ENCODE measurements at regions not wholly inside any gene's neighbourhood (a gene's known extent, or its start where the extent isn't known, plus 50 kb on each side); places are given as distances from the start of the nearest gene placed in this dataset.
"Not testable (repeated sequence)": the region's sequence is repeated elsewhere in the genome, so short reads cannot be mapped to it uniquely, and the experiment has no call there.

DNA sequence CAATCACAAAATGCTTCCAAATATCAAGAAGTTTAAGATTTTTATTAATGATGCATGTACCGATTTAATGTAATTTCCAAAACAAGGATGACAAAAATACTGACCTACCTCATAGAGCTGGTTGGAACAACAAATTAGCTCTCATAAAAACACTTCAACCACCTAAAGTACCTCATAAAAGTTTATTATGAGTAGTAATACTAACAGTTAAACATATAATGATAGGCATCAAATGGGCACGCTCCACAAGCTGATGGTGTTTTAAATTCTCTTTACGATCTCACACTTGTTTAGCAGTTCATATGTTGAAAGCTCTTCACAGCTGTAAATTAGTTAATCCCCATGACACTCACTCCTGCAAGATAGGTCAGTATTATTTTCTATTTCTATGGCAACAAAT is 150.0 kb upstream of the KIF2A start:
- H3K27me3 ChIP-seq (ENCODE audit: control insufficient read depth, insufficient read depth, low read length): no peaks in the 10 kb centered on the region
- H3K27ac ChIP-seq (ENCODE audit: low read depth, low read length): no peak overlapping the region
- H3K4me3 ChIP-seq (ENCODE audit: low read depth, low read length): no peak overlapping the region
- peaks cover 12% of the 10 kb centered on the region; the same call in 1 of the 2 replicates for H3K9me3 ChIP-seq (ENCODE audit: control insufficient read depth, insufficient read depth, low read length)
- H3K36me3 ChIP-seq (ENCODE audit: control insufficient read depth, insufficient read depth, low read length): no peaks in the 10 kb centered on the region
- no peak overlapping the region for H3K9ac ChIP-seq (ENCODE audit: low read depth, low read length)
- no peaks in the 10 kb centered on the region for H3K4me1 ChIP-seq (ENCODE audit: control insufficient read depth, insufficient read depth, low read length)

DNA sequence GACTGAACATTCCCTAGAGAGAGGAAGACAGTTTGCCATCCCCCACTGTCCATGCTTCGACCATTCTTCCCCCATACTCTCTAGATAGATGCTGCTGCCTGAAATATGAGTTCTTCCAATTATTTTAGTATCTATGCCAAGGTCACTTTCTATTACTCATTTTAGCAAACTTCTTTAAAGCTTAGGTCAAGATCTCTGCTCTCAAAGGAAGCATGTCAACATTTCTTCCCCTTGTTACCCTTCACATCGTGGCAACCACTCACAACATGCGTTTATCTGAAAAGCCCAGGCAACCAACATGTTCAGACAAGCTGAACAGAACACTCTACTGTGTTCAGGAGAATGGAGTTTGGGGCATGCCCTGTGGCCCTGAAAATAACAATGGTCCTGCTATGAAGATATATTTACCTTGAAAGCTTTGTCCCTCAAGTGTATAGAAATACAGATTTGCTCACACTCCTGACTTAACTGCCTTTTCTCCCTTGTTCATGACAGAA is 138.4 kb upstream of the KIF2A start:
- Histone ChIP-seq H3K27me3 (ENCODE audit: control insufficient read depth, insufficient read depth, low read length) (no peaks in the 10 kb centered on the region), H3K9me3 (ENCODE audit: control insufficient read depth, insufficient read depth, low read length) (0 out of 2 replicates have a peak, but pooled peaks cover under 1% of the 10 kb centered on the region), H3K9ac (ENCODE audit: low read depth, low read length) (no peak overlapping the region), H3K4me3 (ENCODE audit: low read depth, low read length) (no peak overlapping the region), H3K36me3 (ENCODE audit: control insufficient read depth, insufficient read depth, low read length) (no peaks in the 10 kb centered on the region), H3K4me1 (ENCODE audit: control insufficient read depth, insufficient read depth, low read length) (no peaks in the 10 kb centered on the region), H3K27ac (ENCODE audit: low read depth, low read length) (no peak overlapping the region)

DNA sequence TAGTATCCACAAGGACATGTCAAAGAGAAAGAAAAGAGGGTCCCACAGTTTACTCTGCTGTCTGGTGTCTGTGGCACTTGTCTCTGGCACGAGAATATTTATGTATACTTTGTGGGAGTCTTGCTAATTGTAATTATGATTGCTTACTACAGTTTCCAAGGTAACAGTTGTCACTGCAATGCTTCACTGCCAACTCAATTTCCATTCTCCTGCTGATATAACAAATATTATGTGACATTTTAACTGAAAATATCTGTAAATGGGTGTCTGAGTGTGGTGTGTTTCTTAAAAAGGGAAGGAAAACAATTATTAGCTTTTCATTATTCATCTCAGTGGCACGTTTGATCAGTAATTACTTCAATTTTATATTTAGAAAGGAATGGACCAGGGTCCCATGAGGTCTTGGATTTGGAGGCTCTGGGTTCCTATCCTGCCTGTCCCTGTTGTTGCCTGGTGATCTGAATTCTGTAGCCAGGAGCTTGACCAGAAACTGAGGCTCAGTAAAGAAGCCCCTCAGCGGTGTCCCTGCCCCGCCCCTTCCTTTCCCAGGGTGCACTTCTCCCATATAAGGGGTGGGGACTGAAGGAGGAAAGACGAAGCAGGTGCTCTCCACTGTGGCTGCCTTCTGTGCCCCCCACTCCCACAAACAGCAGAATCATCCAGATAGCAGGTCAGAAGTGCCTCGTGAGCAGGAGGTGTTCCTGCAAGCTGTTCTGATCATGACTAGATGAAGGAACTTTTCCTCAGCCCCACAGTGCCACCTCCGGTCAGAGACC is 137.3 kb upstream of the KIF2A start:
- Histone ChIP-seq H3K36me3 (ENCODE audit: control insufficient read depth, insufficient read depth, low read length) (no peaks in the 10 kb centered on the region), H3K9me3 (ENCODE audit: control insufficient read depth, insufficient read depth, low read length) (no peaks in the 10 kb centered on the region), H3K4me1 (ENCODE audit: control insufficient read depth, insufficient read depth, low read length) (no peaks in the 10 kb centered on the region), H3K27ac (ENCODE audit: low read depth, low read length) (no peak overlapping the region), H3K4me3 (ENCODE audit: low read depth, low read length) (no peak overlapping the region), H3K27me3 (ENCODE audit: control insufficient read depth, insufficient read depth, low read length) (no peaks in the 10 kb centered on the region), H3K9ac (ENCODE audit: low read depth, low read length) (no peak overlapping the region)

DNA sequence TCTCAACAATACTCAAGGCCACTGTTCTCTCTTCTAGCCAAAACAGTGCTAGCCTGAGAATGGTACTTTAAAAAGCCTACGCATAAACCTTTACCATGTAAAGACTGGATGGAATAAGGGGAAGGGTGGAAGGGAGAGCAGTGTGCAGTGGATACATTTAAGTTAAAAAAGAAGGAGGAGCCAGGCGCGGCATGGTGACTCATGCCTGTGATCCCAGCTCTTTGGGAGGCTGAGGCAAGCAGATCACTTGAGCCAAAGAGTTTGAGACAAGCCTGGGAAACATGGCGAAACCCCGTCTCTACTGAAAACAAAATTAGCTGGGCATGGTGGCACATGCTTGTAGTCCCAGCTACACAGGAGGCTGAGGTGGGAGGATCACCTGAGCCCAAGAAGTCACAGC is 127.7 kb upstream of the KIF2A start:
- H3K27me3 ChIP-seq (ENCODE audit: control insufficient read depth, insufficient read depth, low read length): no peaks in the 10 kb centered on the region

DNA sequence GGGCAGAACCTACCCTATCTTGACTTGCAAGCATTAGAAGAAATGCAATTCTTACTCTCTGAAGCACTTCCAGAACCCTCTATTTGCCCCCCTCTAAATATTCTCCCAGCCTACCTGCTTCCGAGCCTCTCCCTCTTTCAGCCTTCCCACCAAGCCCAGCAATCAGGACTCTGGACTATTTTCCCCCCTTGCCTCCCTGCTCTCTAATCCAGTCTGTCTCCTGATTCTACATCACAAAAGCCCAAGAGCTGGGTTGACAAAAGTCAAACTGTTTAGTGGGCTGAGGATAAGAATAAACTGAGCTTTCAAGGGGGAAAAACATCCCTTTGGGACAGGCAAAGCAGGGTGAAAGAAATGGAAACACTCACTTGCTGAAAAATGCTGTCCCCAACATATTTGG is 123.2 kb upstream of the KIF2A start:
- Histone ChIP-seq H3K9ac (ENCODE audit: low read depth, low read length) (no peak overlapping the region), H3K4me3 (ENCODE audit: low read depth, low read length) (no peak overlapping the region), H3K4me1 (ENCODE audit: control insufficient read depth, insufficient read depth, low read length) (peaks cover 6% of the 10 kb centered on the region; the same call in 1 of the 2 replicates), H3K36me3 (ENCODE audit: control insufficient read depth, insufficient read depth, low read length) (no peaks in the 10 kb centered on the region), H3K27me3 (ENCODE audit: control insufficient read depth, insufficient read depth, low read length) (no peaks in the 10 kb centered on the region), H3K27ac (ENCODE audit: low read depth, low read length) (no peak overlapping the region), H3K9me3 (ENCODE audit: control insufficient read depth, insufficient read depth, low read length) (no peaks in the 10 kb centered on the region)

More for the DNA sequence above, 127.7 kb upstream of the KIF2A start:
- no peaks in the 10 kb centered on the region for H3K9me3 ChIP-seq (ENCODE audit: control insufficient read depth, insufficient read depth, low read length)
- peaks cover 6% of the 10 kb centered on the region; the same call in 1 of the 2 replicates for H3K4me1 ChIP-seq (ENCODE audit: control insufficient read depth, insufficient read depth, low read length)
- H3K4me3 ChIP-seq (ENCODE audit: low read depth, low read length): no peak overlapping the region
- H3K27ac ChIP-seq (ENCODE audit: low read depth, low read length): no peak overlapping the region
- no peak overlapping the region for H3K9ac ChIP-seq (ENCODE audit: low read depth, low read length)
- H3K36me3 ChIP-seq (ENCODE audit: control insufficient read depth, insufficient read depth, low read length): no peaks in the 10 kb centered on the region

DNA sequence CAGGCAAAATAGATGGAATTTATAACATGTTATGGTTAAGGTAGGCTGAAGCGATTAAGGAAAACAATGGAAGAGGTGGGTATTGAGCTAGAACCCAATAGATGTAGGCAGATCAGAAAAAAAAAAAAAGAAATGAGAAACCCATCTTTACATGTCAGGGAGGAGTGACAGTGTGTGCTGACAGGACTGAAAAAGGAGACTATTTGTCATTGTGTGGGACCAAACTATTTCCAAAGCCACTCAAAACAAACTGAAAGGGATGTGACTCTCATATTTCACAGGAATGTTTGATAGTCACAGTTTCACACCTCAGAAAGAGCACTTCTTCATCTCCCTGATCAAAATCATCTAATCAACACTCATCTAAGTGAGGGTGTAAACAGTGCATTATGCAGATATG is 122.3 kb upstream of the KIF2A start:
- Histone ChIP-seq H3K36me3 (ENCODE audit: control insufficient read depth, insufficient read depth, low read length) (no peaks in the 10 kb centered on the region), H3K9me3 (ENCODE audit: control insufficient read depth, insufficient read depth, low read length) (no peaks in the 10 kb centered on the region), H3K27me3 (ENCODE audit: control insufficient read depth, insufficient read depth, low read length) (no peaks in the 10 kb centered on the region), H3K27ac (ENCODE audit: low read depth, low read length) (no peak overlapping the region), H3K4me1 (ENCODE audit: control insufficient read depth, insufficient read depth, low read length) (peaks cover 6% of the 10 kb centered on the region; the same call in 1 of the 2 replicates), H3K9ac (ENCODE audit: low read depth, low read length) (no peak overlapping the region), H3K4me3 (ENCODE audit: low read depth, low read length) (no peak overlapping the region)

DNA sequence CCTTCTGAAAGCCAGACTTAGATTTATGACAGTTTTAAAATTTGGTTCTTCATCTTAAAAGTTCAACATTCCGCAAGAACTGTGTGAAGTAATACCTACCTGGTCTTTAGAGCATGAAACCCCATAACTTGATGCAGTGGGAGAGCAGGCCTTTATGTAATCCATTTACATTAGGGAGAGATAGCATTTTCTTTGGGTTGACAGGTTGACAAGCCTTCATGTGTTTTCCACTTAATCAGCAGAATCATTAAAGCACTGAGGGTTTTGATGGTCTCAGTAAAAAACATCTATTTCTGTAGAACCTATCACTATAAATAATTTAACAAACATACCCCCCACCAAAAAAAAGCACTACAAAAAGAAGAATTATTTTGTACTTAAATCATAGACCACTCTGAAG is 121.6 kb upstream of the KIF2A start:
- no peak overlapping the region for H3K9ac ChIP-seq (ENCODE audit: low read depth, low read length)
- peaks cover 6% of the 10 kb centered on the region; the same call in 1 of the 2 replicates for H3K4me1 ChIP-seq (ENCODE audit: control insufficient read depth, insufficient read depth, low read length)
- H3K27me3 ChIP-seq (ENCODE audit: control insufficient read depth, insufficient read depth, low read length): no peaks in the 10 kb centered on the region
- no peaks in the 10 kb centered on the region for H3K36me3 ChIP-seq (ENCODE audit: control insufficient read depth, insufficient read depth, low read length)
- H3K27ac ChIP-seq (ENCODE audit: low read depth, low read length): no peak overlapping the region
- H3K9me3 ChIP-seq (ENCODE audit: control insufficient read depth, insufficient read depth, low read length): no peaks in the 10 kb centered on the region
- no peak overlapping the region for H3K4me3 ChIP-seq (ENCODE audit: low read depth, low read length)

DNA sequence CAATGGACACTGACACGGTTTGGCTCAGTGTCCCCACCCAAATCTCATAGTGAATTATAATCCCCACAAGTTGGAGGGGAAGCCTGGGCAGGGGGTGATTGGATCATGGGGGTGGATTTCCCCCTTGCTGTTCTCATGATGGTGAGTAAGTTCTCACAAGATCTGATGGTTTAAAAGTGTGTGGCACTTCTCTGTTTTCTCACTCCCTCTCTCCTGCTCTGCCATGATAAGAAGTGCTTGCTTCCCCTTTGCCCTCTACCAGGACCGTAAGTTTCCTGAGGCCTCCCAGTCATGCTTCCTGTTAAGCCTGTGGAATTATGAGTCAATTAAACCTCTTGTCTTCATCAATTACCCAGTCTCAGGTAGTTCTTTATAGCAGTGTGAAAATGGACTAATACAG is 115.8 kb upstream of the KIF2A start:
- Histone ChIP-seq H3K9me3 (ENCODE audit: control insufficient read depth, insufficient read depth, low read length) (peaks cover 18% of the 10 kb centered on the region), H3K4me3 (ENCODE audit: low read depth, low read length) (no peak overlapping the region), H3K27ac (ENCODE audit: low read depth, low read length) (no peak overlapping the region), H3K4me1 (ENCODE audit: control insufficient read depth, insufficient read depth, low read length) (no peaks in the 10 kb centered on the region), H3K9ac (ENCODE audit: low read depth, low read length) (no peak overlapping the region), H3K27me3 (ENCODE audit: control insufficient read depth, insufficient read depth, low read length) (no peaks in the 10 kb centered on the region), H3K36me3 (ENCODE audit: control insufficient read depth, insufficient read depth, low read length) (no peaks in the 10 kb centered on the region)

DNA sequence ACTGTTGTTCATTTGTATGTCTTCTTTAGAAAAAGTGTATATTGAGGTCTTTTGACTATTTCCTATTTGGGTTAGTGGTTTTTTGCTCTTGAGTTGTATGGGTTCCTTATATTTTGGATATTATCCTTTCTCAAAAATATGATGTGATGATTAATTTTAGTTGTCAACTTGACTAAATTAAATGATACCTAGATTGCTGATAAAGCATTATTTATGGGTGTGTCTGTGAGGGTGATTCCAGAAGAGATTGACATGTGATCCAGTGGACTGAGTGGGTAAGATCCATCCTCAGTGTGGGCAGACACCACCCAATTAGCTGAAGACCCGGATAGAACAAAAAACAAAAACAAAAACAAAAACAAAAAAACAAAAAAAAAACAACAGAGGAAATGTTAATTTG is 115.1 kb upstream of the KIF2A start:
- H3K36me3 ChIP-seq (ENCODE audit: control insufficient read depth, insufficient read depth, low read length): no peaks in the 10 kb centered on the region
- H3K9ac ChIP-seq (ENCODE audit: low read depth, low read length): no peak overlapping the region
- H3K27ac ChIP-seq (ENCODE audit: low read depth, low read length): no peak overlapping the region
- no peaks in the 10 kb centered on the region for H3K4me1 ChIP-seq (ENCODE audit: control insufficient read depth, insufficient read depth, low read length)
- no peak overlapping the region for H3K4me3 ChIP-seq (ENCODE audit: low read depth, low read length)
- no peaks in the 10 kb centered on the region for H3K27me3 ChIP-seq (ENCODE audit: control insufficient read depth, insufficient read depth, low read length)
- peaks cover 18% of the 10 kb centered on the region for H3K9me3 ChIP-seq (ENCODE audit: control insufficient read depth, insufficient read depth, low read length)

DNA sequence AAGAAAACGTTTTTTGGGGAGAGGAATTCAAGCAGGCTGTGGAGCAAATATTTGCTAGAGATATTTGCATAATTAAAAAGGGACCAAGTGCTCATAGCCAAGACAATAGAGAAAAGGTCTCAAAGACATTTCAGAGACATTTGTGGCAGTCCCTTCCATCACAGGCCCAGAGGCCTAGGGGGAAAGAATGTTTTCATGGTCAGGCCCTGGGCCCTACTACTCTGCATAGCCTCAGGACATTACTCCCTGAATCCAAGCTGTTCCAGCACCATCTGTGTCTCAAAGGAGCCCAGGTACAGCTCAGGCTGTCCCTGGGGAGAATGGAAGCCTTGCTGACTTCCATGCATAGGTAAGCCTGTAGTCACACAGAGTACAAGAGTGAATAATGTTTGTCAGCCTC is 113.0 kb upstream of the KIF2A start:
- no peak overlapping the region for H3K27ac ChIP-seq (ENCODE audit: low read depth, low read length)
- H3K9me3 ChIP-seq (ENCODE audit: control insufficient read depth, insufficient read depth, low read length): peaks cover 18% of the 10 kb centered on the region
- no peaks in the 10 kb centered on the region for H3K36me3 ChIP-seq (ENCODE audit: control insufficient read depth, insufficient read depth, low read length)
- H3K27me3 ChIP-seq (ENCODE audit: control insufficient read depth, insufficient read depth, low read length): no peaks in the 10 kb centered on the region
- H3K4me3 ChIP-seq (ENCODE audit: low read depth, low read length): no peak overlapping the region
- H3K4me1 ChIP-seq (ENCODE audit: control insufficient read depth, insufficient read depth, low read length): no peaks in the 10 kb centered on the region
- no peak overlapping the region for H3K9ac ChIP-seq (ENCODE audit: low read depth, low read length)

DNA sequence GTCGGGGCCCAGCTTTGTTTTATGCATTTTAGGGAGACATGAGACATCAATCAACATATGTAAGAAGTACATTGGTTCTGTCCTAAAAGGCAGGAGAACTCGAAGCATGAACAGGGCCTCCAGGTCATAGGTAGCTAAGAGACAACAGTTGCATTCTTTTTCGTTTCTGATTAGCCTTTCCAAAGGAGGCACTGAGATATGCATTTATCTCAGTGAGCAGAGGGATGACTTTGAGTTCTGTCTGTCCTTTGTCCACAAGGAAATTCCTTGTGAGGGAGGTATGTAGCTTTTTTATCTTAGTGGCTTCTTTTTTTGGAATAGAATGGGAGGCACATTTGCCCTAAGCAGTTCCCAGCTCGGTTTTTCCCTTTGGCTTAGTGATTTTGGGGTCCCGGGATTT is 109.5 kb upstream of the KIF2A start:
- H3K27ac ChIP-seq (ENCODE audit: low read depth, low read length); H3K36me3 ChIP-seq (ENCODE audit: control insufficient read depth, insufficient read depth, low read length); H3K9ac ChIP-seq (ENCODE audit: low read depth, low read length); H3K27me3 ChIP-seq (ENCODE audit: control insufficient read depth, insufficient read depth, low read length); H3K4me3 ChIP-seq (ENCODE audit: low read depth, low read length); H3K4me1 ChIP-seq (ENCODE audit: control insufficient read depth, insufficient read depth, low read length): not testable (repeated sequence)
- peaks cover 18% of the 10 kb centered on the region for H3K9me3 ChIP-seq (ENCODE audit: control insufficient read depth, insufficient read depth, low read length)
